ENCODE measurements at regions not wholly inside any gene's neighbourhood (a gene's known extent, or its start where the extent isn't known, plus 50 kb on each side); places are given as distances from the start of the nearest gene placed in this dataset.

GRCh38 chr1:55725378-55725777 is 510.2 kb upstream of the USP24 start:
- no peak for DNase-seq

GRCh38 chr1:55724551-55725325 is 509.6 kb upstream of the USP24 start:
- DNase-seq, result no peak

DNA sequence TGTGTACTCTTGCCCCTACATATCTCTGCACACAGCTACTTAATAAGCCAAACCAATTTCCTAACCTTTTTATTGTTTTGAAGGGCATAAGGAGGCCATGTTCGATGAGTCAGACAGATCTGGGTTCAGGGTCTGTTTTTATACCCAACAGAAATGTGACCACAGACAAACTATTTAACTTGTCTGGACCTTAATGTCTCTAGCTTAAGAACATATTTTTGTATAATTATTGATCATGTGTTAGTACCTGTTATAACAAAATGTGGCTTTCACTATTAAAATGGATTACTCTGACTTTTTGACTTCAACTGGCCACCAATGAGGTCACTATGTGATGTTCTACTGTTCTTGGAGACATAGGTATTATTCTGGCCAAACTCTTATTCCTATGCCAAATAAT is 507.8 kb upstream of the USP24 start:
- no peak for DNase-seq

DNA sequence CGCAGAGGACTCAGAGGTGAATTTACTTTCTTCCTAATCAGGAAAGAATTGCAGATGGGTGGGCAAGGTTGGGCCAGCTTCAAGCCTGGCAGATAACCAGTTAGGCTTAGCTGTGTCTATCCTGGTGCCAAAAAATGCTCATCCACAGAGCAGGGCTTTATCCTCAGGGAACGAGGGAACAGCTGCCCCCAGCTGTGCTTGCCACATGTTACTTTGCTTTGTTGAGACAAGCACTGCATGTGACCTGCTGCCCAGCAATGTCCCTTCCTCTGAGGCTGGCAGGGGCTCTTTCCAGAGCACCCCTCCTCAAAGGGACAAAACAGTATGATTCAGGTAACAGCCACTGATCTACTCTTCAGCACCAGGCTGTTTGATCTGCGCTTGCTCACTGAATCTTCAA is 505.1 kb upstream of the USP24 start:
- DNase-seq, result no peak

DNA sequence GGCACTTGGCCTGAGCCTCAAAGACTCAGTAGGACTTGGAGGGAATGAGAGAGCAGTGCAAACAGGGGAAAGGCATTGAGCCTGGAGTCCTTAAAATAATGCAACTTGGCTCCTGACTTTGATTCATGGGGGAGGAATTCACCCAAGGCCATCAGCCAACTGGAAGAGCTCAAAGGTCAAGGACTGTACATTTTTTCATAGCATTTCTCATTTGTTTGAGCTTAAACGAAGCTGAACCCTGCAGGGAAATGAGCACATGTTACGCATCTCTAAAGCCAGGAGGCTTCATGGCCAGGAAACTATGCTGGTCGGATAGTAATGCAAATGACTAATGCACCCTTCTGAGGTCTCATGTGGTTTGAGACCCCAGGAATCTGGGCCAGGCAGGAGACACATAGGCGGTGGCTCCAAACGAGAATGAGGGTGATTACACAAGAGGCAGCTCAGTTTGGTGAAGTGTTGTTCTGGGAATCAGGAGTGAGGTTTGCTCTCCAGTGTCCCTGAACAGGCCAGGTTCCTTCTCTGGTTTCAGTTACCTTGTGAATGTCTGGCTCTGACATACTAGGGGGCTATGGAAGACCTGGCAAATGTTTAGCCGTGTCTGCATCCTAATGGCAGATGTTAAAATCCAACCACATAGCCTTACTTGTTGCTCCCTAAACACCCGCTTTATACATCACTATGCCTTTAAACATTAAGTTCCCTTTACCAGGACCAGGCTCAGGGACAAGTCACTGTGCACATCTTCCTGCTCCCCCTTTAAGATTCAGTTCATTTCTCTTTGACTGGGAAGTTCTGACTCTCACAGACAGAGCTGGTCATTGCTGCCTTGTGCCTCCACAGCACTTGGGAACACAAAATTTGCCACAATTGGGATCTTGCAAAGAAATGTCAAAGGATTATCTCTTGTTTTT is 503.9 kb upstream of the USP24 start:
- no peak for DNase-seq

GRCh38 chr1:55717111-55717510 is 501.9 kb upstream of the USP24 start:
- no peak for DNase-seq

DNA sequence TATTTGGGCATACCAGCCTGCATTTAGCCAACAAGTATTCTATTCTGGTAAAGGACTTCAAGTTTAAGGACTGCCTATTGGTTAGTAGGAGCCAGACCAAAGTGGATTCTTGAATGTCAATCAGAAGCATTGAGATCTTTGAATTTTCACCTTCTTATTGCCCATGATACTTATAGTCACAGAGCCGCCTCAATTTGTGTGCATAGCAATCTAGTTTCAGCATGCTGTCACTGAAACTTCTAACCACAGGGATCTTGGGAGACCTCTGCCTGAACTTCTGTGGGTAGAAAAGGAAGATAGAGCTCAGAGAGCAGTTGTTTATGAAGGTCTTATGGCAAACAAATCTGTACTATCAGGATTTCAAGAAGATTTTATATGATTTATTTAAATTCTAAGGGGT is 501.4 kb upstream of the USP24 start:
- DNase-seq, result no peak

DNA sequence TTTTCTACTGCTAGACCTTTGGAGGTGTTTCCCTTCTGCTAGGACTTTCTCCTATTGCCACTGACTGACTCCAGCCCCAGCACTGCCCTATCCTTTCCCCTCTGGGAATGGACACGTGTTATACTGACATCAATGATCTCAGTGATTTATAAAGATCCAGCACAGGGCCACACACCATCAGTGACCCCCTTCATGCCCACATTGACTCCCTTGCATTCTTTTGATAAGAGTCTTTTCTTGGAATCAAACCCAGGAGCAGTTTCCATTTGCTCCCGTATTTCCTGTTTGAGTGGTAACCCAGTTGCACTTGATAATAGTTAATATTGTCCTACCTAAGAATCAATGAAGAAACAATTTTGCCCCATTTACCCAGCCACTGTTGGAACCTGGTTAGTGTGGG is 501.0 kb upstream of the USP24 start:
- DNase-seq, result no peak

- DNase-seq, result no peak
Observed at GRCh38 chr1:55714230-55714629, 499.1 kb upstream of the USP24 start.

GRCh38 chr1:55713516-55713915 is 498.4 kb upstream of the USP24 start:
- DNase-seq, result no peak

DNA sequence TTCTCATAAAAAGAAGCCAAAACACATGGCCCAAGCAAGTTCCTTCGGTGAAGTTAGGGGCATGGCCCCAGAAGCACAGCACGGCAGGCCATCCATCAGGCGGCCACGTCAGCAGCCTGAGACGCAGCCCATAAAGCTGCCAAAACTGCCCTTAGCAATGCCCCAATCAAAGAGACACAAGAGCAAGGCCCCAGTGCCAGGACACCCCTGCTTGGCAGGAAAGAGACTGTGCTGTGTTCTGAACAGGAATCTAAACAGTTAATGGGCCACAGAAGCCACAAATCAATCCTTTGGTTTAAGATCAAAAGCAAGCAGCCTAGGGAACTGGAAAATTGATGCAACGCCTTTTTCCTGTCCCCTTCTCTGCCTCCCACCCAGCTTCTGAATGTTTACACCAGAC is 497.0 kb upstream of the USP24 start:
- DNase-seq, result no peak

GRCh38 chr1:55708781-55709180 is 493.6 kb upstream of the USP24 start:
- no peak for DNase-seq

DNA sequence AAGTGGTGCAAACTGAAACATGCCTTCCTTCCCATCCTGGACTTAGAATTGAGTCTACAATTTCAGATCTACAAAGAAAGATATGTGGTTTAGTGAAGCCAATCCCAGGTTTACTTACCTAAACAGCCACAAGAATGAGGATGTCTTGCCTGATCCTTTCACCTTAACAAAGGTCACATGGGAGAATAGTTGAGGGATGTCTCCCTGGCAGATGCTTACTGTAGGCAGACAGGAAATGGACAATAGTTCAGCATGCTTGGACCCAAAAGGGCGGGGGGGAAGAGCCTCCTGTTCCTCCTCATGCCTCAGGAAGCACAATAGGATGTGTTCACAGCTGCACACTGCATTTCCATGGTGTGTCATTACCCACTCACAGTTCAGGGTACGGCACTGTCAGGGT is 492.7 kb upstream of the USP24 start:
- no peak for DNase-seq

GRCh38 chr1:55707196-55707595 is 492.0 kb upstream of the USP24 start:
- no peak for DNase-seq

- no peak for DNase-seq
Observed at GRCh38 chr1:55706397-55706796, 491.2 kb upstream of the USP24 start.

DNA sequence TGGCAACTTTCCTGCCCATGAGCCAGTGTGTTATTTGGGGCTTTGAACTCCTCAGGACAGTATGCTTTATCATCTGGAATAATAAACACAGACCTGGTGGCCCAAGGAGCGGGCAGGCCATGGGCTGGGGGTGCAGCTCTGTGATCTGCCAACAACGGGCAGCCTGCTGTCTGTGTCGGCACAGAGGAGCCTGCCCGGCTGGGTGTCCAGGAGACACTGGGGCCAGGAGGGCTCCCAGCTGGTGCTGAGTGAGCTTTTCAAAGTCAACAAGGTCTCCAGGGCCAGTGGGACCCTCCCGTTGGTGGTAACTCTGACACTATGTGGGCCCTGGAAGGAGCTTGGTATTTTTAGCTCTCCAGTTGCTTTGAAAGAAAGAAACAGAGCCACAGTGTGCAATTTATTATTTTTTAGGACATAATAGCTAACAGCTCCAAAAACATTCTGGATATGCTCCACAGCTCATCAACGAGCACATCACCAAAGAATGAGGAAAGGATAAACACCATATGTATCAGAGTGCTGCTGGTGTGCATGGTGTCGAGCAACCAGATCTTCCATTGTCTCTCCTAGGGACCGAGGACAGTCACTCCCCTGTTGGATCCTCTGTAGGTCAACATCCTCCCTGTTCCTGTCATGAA is 488.7 kb upstream of the USP24 start:
- DNase-seq, result no peak

- no peak for DNase-seq
Observed at GRCh38 chr1:55702064-55702463, 486.9 kb upstream of the USP24 start.

- no peak for DNase-seq
Observed at GRCh38 chr1:55700359-55701130, 485.4 kb upstream of the USP24 start.

DNA sequence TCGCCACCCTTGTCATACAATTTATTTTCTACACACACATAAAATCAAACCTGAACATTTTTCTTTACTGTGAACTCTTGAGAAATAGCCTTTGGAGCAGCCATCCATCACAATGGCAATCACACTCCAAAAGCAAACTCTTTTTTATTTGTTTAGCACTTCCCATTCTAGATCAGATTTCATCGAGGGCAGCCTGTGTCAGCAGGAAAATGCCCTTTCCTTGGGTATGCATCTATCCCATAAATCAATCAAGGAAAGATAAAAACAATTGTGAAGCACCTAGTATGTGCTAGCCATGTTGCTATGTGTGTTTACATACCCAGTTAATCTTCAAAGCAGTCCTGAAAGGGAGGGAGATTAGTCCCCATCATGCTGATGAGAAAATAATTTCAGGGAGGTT is 484.1 kb upstream of the USP24 start:
- no peak for DNase-seq

GRCh38 chr1:55697997-55698535 is 482.9 kb upstream of the USP24 start:
- DNase-seq, result no peak

DNA sequence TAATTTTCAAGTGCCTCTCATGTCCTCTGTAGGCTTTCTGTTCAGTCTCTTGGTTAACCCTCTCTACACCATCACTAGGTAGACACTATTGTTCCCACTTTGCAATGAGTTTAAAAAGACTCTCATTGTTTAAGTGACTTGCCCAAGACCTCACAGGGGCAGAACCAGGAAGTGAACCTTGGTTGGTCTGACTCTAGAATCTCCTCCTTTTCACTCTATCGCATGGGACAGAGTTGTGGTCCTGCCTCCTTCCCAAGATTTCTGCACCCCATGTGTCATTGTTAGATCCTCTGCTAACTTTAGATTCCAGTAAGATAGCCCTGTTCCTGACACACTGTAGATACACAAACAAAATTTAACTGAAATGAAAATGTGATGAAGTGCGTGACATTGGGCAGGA is 481.7 kb upstream of the USP24 start:
- DNase-seq, result no peak

DNA sequence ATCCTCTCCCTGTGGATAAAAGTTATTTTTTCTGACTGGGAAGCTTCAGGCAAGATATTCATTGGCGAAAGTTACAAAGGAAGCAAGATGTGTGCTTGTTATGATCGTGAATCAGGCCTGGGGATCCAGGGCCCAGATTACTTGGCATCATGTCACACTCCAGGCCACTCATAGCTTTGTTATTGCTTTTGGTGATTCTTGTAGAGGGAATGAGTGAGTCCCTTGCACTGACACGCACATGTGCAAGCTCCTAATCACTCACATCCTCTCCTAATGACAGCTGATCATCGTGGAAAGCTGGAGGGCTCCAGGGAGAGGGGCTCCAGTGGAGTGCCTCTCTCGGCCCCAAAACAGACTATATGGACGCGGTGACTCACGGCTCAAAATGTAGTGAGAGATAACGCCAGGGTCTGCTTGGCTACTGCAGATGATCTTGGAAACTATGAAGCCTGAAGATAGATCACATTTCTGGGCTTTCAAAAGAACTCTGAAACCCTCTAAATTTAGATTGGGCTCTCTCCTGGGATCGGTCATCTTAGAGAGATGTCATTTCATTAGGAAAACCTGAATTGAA is 481.1 kb upstream of the USP24 start:
- DNase-seq, result no peak
